ENCODE measurements at regions not wholly inside any gene's neighbourhood (a gene's known extent, or its start where the extent isn't known, plus 50 kb on each side); places are given as distances from the start of the nearest gene placed in this dataset.

GRCh38 chr9:18365651-18366050 lies 108.3 kb upstream of the ADAMTSL1 start:
- TF ChIP-seq, protein P1, sequence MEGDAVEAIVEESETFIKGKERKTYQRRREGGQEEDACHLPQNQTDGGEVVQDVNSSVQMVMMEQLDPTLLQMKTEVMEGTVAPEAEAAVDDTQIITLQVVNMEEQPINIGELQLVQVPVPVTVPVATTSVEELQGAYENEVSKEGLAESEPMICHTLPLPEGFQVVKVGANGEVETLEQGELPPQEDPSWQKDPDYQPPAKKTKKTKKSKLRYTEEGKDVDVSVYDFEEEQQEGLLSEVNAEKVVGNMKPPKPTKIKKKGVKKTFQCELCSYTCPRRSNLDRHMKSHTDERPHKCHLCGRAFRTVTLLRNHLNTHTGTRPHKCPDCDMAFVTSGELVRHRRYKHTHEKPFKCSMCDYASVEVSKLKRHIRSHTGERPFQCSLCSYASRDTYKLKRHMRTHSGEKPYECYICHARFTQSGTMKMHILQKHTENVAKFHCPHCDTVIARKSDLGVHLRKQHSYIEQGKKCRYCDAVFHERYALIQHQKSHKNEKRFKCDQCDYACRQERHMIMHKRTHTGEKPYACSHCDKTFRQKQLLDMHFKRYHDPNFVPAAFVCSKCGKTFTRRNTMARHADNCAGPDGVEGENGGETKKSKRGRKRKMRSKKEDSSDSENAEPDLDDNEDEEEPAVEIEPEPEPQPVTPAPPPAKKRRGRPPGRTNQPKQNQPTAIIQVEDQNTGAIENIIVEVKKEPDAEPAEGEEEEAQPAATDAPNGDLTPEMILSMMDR (conservative IDR thresholded peaks at IDR 0.05): no peak
- no peak for TF ChIP-seq ZFX (IDR thresholded peaks at IDR 0.05)
- no peak overlapping the region for H3K27ac ChIP-seq

- no peak for TF ChIP-seq ZFX (IDR thresholded peaks at IDR 0.05)
- TF ChIP-seq, protein P1 (conservative IDR thresholded peaks at IDR 0.05): no peak
- H3K27ac ChIP-seq: no peak overlapping the region
Observed at GRCh38 chr9:18366184-18366583, 107.8 kb upstream of the ADAMTSL1 start.

GRCh38 chr9:18368206-18368605 lies 105.7 kb upstream of the ADAMTSL1 start:
- TF ChIP-seq, protein P1 (conservative IDR thresholded peaks at IDR 0.05): no peak
- TF ChIP-seq ZFX (IDR thresholded peaks at IDR 0.05): no peak
- H3K27ac ChIP-seq: no peak overlapping the region

- TF ChIP-seq, protein P1 (conservative IDR thresholded peaks at IDR 0.05): no peak
- no peak for TF ChIP-seq ZFX (IDR thresholded peaks at IDR 0.05)
- H3K27ac ChIP-seq: no peak overlapping the region
Observed at GRCh38 chr9:18371141-18371540, 102.8 kb upstream of the ADAMTSL1 start.

GRCh38 chr9:18371621-18372020 lies 102.3 kb upstream of the ADAMTSL1 start:
- TF ChIP-seq ZFX (IDR thresholded peaks at IDR 0.05): no peak
- TF ChIP-seq, protein P1 (conservative IDR thresholded peaks at IDR 0.05): no peak

DNA sequence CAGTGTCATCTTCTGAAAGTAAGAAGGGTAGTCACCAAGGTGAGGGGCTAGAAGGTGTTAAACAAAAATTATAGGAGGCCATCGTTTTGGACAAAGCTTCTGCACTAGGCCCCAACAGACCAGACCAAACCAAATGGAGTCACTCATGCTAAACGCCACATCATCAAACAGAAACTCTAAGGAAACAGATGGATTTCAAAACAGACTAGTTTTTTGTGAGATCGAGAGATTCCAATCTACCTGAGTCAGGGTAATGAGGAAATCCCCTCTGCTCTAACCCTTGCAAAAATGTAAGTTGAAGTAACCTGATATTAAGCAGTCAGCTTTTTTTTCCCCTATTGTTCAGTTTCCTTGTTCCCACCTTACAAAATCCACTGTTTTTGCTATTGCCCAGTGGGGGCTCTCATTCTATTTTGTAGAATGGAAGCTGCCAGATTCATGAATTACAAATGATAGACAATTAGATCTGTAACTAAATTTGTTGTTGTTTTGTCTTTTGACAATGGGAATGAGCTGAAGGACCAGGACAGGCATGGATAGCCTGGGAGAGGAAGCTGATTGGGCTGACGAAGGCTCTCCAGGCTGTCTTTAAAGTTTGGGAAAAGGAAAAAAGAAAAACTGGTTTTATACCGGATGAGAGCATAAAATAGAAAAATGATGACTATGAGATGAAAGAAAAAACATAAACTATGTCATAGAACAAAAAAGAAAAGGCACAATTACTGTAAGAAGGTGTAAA lies 94.7 kb upstream of the ADAMTSL1 start:
- H3K27ac ChIP-seq: no peak overlapping the region
- TF ChIP-seq ZFX (IDR thresholded peaks at IDR 0.05): no peak
- TF ChIP-seq, protein P1 (conservative IDR thresholded peaks at IDR 0.05): no peak

More at GRCh38 chr9:18371621-18372020, 102.3 kb upstream of the ADAMTSL1 start:
- no peak overlapping the region for H3K27ac ChIP-seq

- no peak overlapping the region for H3K27ac ChIP-seq
- TF ChIP-seq, protein P1 (conservative IDR thresholded peaks at IDR 0.05): no peak
- no peak for TF ChIP-seq ZFX (IDR thresholded peaks at IDR 0.05)
Observed at GRCh38 chr9:18382243-18382642, 91.7 kb upstream of the ADAMTSL1 start.

All from C4-2B (cell line).